H1 (cell line): ENCODE measurements at regions not wholly inside any gene's neighbourhood (a gene's known extent, or its start where the extent isn't known, plus 50 kb on each side); places are given as distances from the start of the nearest gene placed in this dataset.

Experiments used
- CTCF ChIA-PET: fragments of 300-600 bp; sonication (Branson Sonifier 250); formaldehyde crosslinking; loops from one replicate; lab custom pipeline; 2021; ENCODE audit not compliant: partially characterized antibody; lab: Charles Lee
- POLR2A ChIA-PET: fragments of 300-600 bp; sonication (Branson Sonifier 250); formaldehyde crosslinking; loops from one replicate; lab custom pipeline; 2021; ENCODE audit warnings: inconsistent platforms; ENCODE audit not compliant: partially characterized antibody; lab: Charles Lee
- DNase-seq, 2 experiments: peaks; one replicate each; pipeline versions ENCODE4 v3.0.0 to v3.0.0-alpha.2; 2010 to 2022; ENCODE audit warnings: low spot score in 2 of 2, low read depth in 1 of 2, mixed read lengths in 1 of 2
- FAIRE-seq: peaks from 2 replicates; lab custom pipeline; 2011; peaks lifted over from hg19 to GRCh38; lab: Jason Lieb, UNC
- H2AFZ ChIP-seq: 2 replicates; pipeline ENCODE4 v1.8.1; 2012; ENCODE audit warnings: low read length, inconsistent platforms
- H2AK5ac ChIP-seq: 2 replicates; pipeline ENCODE4 v1.6.1; 2013; ENCODE audit warnings: low read depth, low read length
- H2BK120ac ChIP-seq: replicated peaks from 2 replicates; pipeline ENCODE3; 2013; ENCODE audit warnings: low read depth, low read length, inconsistent platforms
- H2BK12ac ChIP-seq: 2 replicates; pipeline ENCODE4 v1.6.1; 2013; ENCODE audit warnings: low read depth, low read length
- H2BK15ac ChIP-seq: 2 replicates; pipeline ENCODE4 v1.6.1; 2013; ENCODE audit warnings: low read length
- H2BK20ac ChIP-seq: 2 replicates; pipeline ENCODE4 v1.6.1; 2013; ENCODE audit warnings: low read length
- H2BK5ac ChIP-seq: 2 replicates; pipeline ENCODE4 v1.6.1; 2013; ENCODE audit warnings: low read depth, low read length
- H3K14ac ChIP-seq: 2 replicates; pipeline ENCODE4 v1.6.1; 2013; ENCODE audit warnings: inconsistent platforms; ENCODE audit not compliant: insufficient read length
- H3K18ac ChIP-seq: 2 replicates; pipeline ENCODE4 v1.6.1; 2013; ENCODE audit warnings: low read length; ENCODE audit errors: extremely low read depth
- H3K23ac ChIP-seq: 2 replicates; pipeline ENCODE4 v1.6.1; 2013; ENCODE audit warnings: inconsistent platforms; ENCODE audit not compliant: insufficient read length
- H3K23me2 ChIP-seq: 2 replicates; pipeline ENCODE4 v1.6.1; 2013; ENCODE audit warnings: low read depth, low read length
- H3K27ac ChIP-seq: 2 replicates; pipeline ENCODE4 v1.6.1; 2011; ENCODE audit warnings: low read depth, low read length, inconsistent platforms
- H3K27me3 ChIP-seq, 4 experiments: replicated peaks in 1 of 4; 1 replicate in 1 of 4; 2 replicates in 3 of 4; pipeline versions ENCODE4 v1.6.1 to v1.8.1; 2011 to 2013; ENCODE audit warnings: low read length in 3 of 4, mild to moderate bottlenecking in 3 of 4, inconsistent platforms in 2 of 4, mixed read lengths in 2 of 4, moderate library complexity in 1 of 4; ENCODE audit not compliant: control insufficient read depth in 3 of 4, insufficient read depth in 3 of 4; ENCODE audit errors: extremely low read depth in 1 of 4
- H3K36me3 ChIP-seq, 4 experiments: 2 replicates each; pipeline versions ENCODE4 v1.6.1 to v1.8.1; 2011 to 2013; ENCODE audit warnings: mild to moderate bottlenecking in 4 of 4, low read length in 3 of 4, moderate library complexity in 2 of 4, control low read depth in 1 of 4, inconsistent platforms in 1 of 4; ENCODE audit not compliant: insufficient read depth in 4 of 4, control insufficient read depth in 2 of 4
- H3K4ac ChIP-seq: replicated peaks from 2 replicates; pipeline ENCODE3; 2013; ENCODE audit warnings: low read length, low read depth, mixed read lengths, inconsistent platforms; ENCODE audit not compliant: insufficient read length
- H3K4me1 ChIP-seq, 4 experiments: replicated peaks in 1 of 4; 1 replicate in 1 of 4; 2 replicates in 3 of 4; pipeline versions ENCODE4 v1.6.1 to v1.8.1; 2011 to 2013; ENCODE audit warnings: low read length in 3 of 4, inconsistent platforms in 2 of 4, mixed read lengths in 1 of 4; ENCODE audit not compliant: insufficient read depth in 4 of 4, control insufficient read depth in 3 of 4
- H3K4me2 ChIP-seq, 2 experiments: 2 replicates each; pipeline versions ENCODE4 v1.6.1 to v1.8.1; 2011 to 2013; ENCODE audit warnings: low read depth in 2 of 2, low read length in 2 of 2, control low read depth in 1 of 2, inconsistent platforms in 1 of 2, mild to moderate bottlenecking in 1 of 2; ENCODE audit not compliant: insufficient read depth in 1 of 2
- H3K4me3 ChIP-seq, 4 experiments: fragments of 200-600, 300-600 bp in 1 of 4; sonication (generic), shearing (Covaris generic), sonication (Bioruptor Twin) in 1 of 4; 2 replicates each; pipeline versions ENCODE4 v1.5.1 to v1.8.1; 2011 to 2016; ENCODE audit warnings: low read length in 4 of 4, low read depth in 3 of 4, control low read depth in 2 of 4, inconsistent platforms in 2 of 4, mild to moderate bottlenecking in 2 of 4, mixed read lengths in 1 of 4, moderate library complexity in 1 of 4; ENCODE audit not compliant: insufficient read depth in 2 of 4; ENCODE audit errors: extremely low read depth in 1 of 4
- H3K56ac ChIP-seq: replicated peaks from 2 replicates; pipeline ENCODE3; 2013; ENCODE audit warnings: low read depth, mild to moderate bottlenecking, mixed read lengths, low read length, inconsistent platforms; ENCODE audit not compliant: insufficient read length
- H3K79me1 ChIP-seq: 2 replicates; pipeline ENCODE4 v1.6.1; 2013; ENCODE audit warnings: low read depth, low read length, control low read depth
- H3K79me2 ChIP-seq, 2 experiments: 2 replicates each; pipeline versions ENCODE4 v1.6.1 to v1.8.1; 2012 to 2013; ENCODE audit warnings: low read length in 2 of 2, mild to moderate bottlenecking in 2 of 2, inconsistent platforms in 1 of 2; ENCODE audit not compliant: insufficient read depth in 2 of 2, control insufficient read depth in 1 of 2
- H3K9ac ChIP-seq, 4 experiments: replicated peaks in 1 of 4; 1 replicate in 1 of 4; 2 replicates in 3 of 4; pipeline versions ENCODE4 v1.6.1 to v1.8.1; 2011 to 2013; ENCODE audit warnings: low read depth in 3 of 4, low read length in 3 of 4, control low read depth in 2 of 4, mild to moderate bottlenecking in 2 of 4, moderate library complexity in 2 of 4, inconsistent platforms in 1 of 4; ENCODE audit errors: extremely low read depth in 1 of 4
- H3K9me3 ChIP-seq, 2 experiments: 2 replicates each; pipeline versions ENCODE4 v1.6.1 to v1.8.1; 2012 to 2013; ENCODE audit warnings: mild to moderate bottlenecking in 2 of 2, moderate library complexity in 2 of 2, control low read depth in 1 of 2, inconsistent platforms in 1 of 2, low read depth in 1 of 2, low read length in 1 of 2, mixed read lengths in 1 of 2; ENCODE audit not compliant: insufficient read depth in 2 of 2
- H4K20me1 ChIP-seq, 2 experiments: replicated peaks in 1 of 2; 2 replicates each; pipeline versions ENCODE3 to v1.8.1; 2011 to 2013; ENCODE audit warnings: inconsistent platforms in 2 of 2, low read length in 2 of 2, mild to moderate bottlenecking in 1 of 2; ENCODE audit not compliant: insufficient read depth in 2 of 2, control insufficient read depth in 1 of 2
- H4K5ac ChIP-seq: 2 replicates; pipeline ENCODE4 v1.6.1; 2013; ENCODE audit warnings: low read length, low read depth, mixed read lengths, inconsistent platforms; ENCODE audit not compliant: insufficient read length
- H4K8ac ChIP-seq: 2 replicates; pipeline ENCODE4 v1.8.0; 2013; ENCODE audit warnings: mild to moderate bottlenecking, moderate library complexity, low read length, inconsistent platforms; ENCODE audit not compliant: insufficient read depth; ENCODE audit errors: extremely low read depth
- H4K91ac ChIP-seq: replicated peaks from 2 replicates; pipeline ENCODE3; 2013; ENCODE audit warnings: low read length, mixed read lengths, inconsistent platforms; ENCODE audit not compliant: insufficient read length
- CBX5 ChIP-seq: fragments of 300-800, 300-1000 bp; sonication (generic); IDR thresholded peaks from 2 replicates; pipeline ENCODE4 v1.7.1; 2016; ENCODE audit warnings: antibody characterized with exemption, low read length, low read depth
- HDAC2 ChIP-seq, 2 experiments: fragments of 300-600 bp in 1 of 2; sonication (generic) in 1 of 2; IDR thresholded peaks; 2 replicates each; pipeline ENCODE4 v1.6.1; 2011 to 2012; ENCODE audit warnings: low read depth in 2 of 2, low read length in 2 of 2, mild to moderate bottlenecking in 2 of 2, moderate library complexity in 2 of 2, borderline replicate concordance in 1 of 2, inconsistent platforms in 1 of 2
- KDM1A ChIP-seq: fragments of 200-600, 300-600 bp; sonication (generic); IDR thresholded peaks from 2 replicates; pipeline ENCODE4 v1.7.1; 2016; ENCODE audit warnings: mild to moderate bottlenecking, low read length, borderline replicate concordance
- TCF12 ChIP-seq: IDR thresholded peaks from 2 replicates; pipeline ENCODE4 v1.6.1; 2011; ENCODE audit warnings: low read depth, mild to moderate bottlenecking, low read length
- ZNF274 ChIP-seq: IDR thresholded peaks from 2 replicates; pipeline ENCODE4 v1.7.0; 2012; ENCODE audit warnings: low read length, borderline replicate concordance; ENCODE audit errors: extremely low read depth
- WGBS, 2 experiments: shearing (Covaris generic) in 1 of 2; methylation state at CpG; one replicate each; pipeline versions ENCODE4 v1.1.6 to v1.1.7; 2013 to 2015; ENCODE audit warnings: low lambda C conversion rate in 2 of 2, mixed read lengths in 2 of 2, inconsistent platforms in 1 of 2, low coverage in 1 of 2, missing lambda C conversion rate in 1 of 2; ENCODE audit not compliant: insufficient replicate concordance in 2 of 2, insufficient coverage in 1 of 2, insufficient read length in 1 of 2; ENCODE audit errors: extremely low coverage in 1 of 2, missing lambda C conversion rate in 1 of 2; 5-methylcytosine and 5-hydroxymethylcytosine counted together

DNA sequence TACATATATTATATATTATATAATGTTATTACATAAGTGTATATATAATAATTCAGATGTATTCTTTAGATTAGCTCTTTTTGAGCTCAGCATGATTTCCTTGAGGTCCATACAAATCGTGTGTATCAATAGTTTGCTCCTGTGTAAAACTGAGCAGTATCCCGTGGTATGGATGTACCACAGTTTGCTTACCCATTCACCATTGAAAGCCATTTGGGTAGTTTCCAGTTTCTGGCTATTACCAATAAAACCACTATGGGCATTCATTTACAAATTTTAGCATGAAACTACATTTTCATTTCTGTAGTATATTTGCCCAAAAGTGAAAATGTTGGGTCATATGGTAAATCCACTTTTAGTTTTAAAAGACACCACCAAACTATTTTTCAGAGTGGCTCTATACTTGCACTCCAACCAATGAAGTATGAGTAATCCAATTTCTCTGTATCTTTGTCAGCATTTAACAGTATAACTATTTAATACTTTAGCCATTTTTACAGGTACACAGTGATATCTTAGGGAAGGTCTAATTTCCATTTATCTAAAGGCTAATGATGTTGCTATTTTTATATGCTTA lies 1361.4 kb upstream of the GBE1 start:
- Histone ChIP-seq H3K18ac (no peak overlapping the region), H4K5ac (no peak overlapping the region), H3K4me3 (no peak overlapping the region), H3K27ac (no peak overlapping the region), H3K23ac (no peak overlapping the region), H3K9ac (no peak overlapping the region), H3K27me3 (no peaks in the 10 kb centered on the region), H2BK5ac (no peak overlapping the region), H3K79me1 (no peaks in the 10 kb centered on the region), H2BK12ac (no peak overlapping the region), H3K4me2 (no peak overlapping the region), H4K91ac (no peak overlapping the region), H3K36me3 (no peaks in the 10 kb centered on the region), H4K20me1 (no peaks in the 10 kb centered on the region), H2AFZ (no peak overlapping the region), H2AK5ac (no peak overlapping the region), H3K79me2 (no peaks in the 10 kb centered on the region), H3K14ac (no peak overlapping the region), H3K56ac (no peak overlapping the region), H2BK120ac (no peak overlapping the region), H3K9me3 (no peaks in the 10 kb centered on the region), H2BK15ac (no peak overlapping the region), H4K8ac (no peak overlapping the region), H3K23me2 (no peaks in the 10 kb centered on the region), H3K4me1 (no peaks in the 10 kb centered on the region), H2BK20ac (no peak overlapping the region), H3K4ac (no peak overlapping the region)
- no peak for FAIRE-seq
- no peak for TF ChIP-seq TCF12
- TF ChIP-seq CBX5, result no peak
- no peak for TF ChIP-seq KDM1A
- TF ChIP-seq ZNF274, result no peak
- no peak for TF ChIP-seq HDAC2 (IDR thresholded peaks at IDR 0.05; ENCODE audit: borderline replicate concordance in 1 of 2, low read depth in 2 of 2, low read length in 2 of 2)
- WGBS, 2 experiments, result 98% methylated on average over 2 of the region's 2 CpGs; no CpG with 5 or more reads in 1 of the 2 experiments
- no peak for DNase-seq
- CTCF ChIA-PET, result no interaction called here
- POLR2A ChIA-PET, result no interaction called here
